ENCODE measurements at regions not wholly inside any gene's neighbourhood (a gene's known extent, or its start where the extent isn't known, plus 50 kb on each side); places are given as distances from the start of the nearest gene placed in this dataset.
A peak's percentile ranks its signal among the peaks of the same experiment; 100 is the strongest.

- H3K27ac Mint-ChIP-seq, result no peak overlapping the region
- no peak for DNase-seq
Measured at GRCh38 chr6:18961566-18961965, 574.4 kb downstream of the RNF144B start.

GRCh38 chr6:18962361-18962905 lies 575.3 kb downstream of the RNF144B start:
- no peaks in the 10 kb centered on the region for H3K36me3 Mint-ChIP-seq (ENCODE audit: low read depth)
- no peak overlapping the region for H3K27ac Mint-ChIP-seq
- no peaks in the 10 kb centered on the region for H3K27me3 Mint-ChIP-seq
- peaks cover 13% of the 10 kb centered on the region for H3K9me3 Mint-ChIP-seq
- no peak for DNase-seq
- no peak overlapping the region for H3K4me3 Mint-ChIP-seq
- no peaks in the 10 kb centered on the region for H3K4me1 Mint-ChIP-seq (ENCODE audit: low read depth)

More at GRCh38 chr6:18961566-18961965, 574.4 kb downstream of the RNF144B start:
- H3K9me3 Mint-ChIP-seq, result peaks cover 16% of the 10 kb centered on the region
- H3K4me3 Mint-ChIP-seq, result no peak overlapping the region
- no peaks in the 10 kb centered on the region for H3K27me3 Mint-ChIP-seq
- no peaks in the 10 kb centered on the region for H3K4me1 Mint-ChIP-seq (ENCODE audit: low read depth)
- H3K36me3 Mint-ChIP-seq (ENCODE audit: low read depth), result no peaks in the 10 kb centered on the region

DNA sequence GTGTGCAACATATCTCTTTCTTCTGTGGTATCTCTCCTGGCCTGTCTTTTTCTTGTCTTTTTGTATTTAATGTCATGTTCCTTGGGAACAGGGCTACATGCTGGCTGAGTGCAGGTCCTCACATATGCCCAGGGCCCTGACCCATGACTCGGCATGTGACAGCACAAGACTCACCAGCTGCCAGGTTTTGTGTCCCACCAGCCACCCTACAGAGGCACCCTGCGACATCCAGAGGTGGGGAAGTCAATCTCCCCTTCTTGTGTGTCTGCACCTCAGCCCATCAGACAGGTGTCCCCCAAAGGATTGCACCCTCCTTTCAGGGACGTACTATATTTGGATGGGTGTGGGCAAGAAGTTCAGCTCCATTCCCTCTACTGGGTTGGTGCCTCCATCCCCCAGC lies 576.3 kb downstream of the RNF144B start:
- Mint-ChIP-seq H3K4me3 (no peak overlapping the region), H3K4me1 (ENCODE audit: low read depth) (no peaks in the 10 kb centered on the region)
- DNase-seq, result no peak

DNA sequence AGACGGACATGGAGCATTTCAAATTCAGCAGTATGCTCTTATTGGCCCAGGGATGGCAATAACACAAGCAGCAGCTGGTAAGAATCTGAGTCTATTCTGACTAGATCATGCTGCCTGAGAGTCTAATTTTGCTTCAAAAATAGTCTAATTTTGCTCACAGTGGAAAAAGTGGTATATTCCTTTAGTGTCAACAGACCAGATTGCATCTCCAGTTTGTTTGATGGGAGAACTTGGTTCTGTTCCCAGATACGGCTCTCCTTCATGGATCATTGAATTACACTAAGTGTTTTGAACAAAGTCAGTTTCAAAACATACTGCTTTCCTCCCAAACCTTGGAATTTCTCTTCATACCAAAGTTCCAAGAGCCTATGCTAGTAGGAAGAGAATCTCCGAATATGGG lies 586.1 kb downstream of the RNF144B start:
- H3K27me3 Mint-ChIP-seq, result no peaks in the 10 kb centered on the region
- H3K36me3 Mint-ChIP-seq (ENCODE audit: low read depth), result no peaks in the 10 kb centered on the region
- no peaks in the 10 kb centered on the region for H3K4me1 Mint-ChIP-seq (ENCODE audit: low read depth)
- no peak overlapping the region for H3K4me3 Mint-ChIP-seq
- no peak overlapping the region for H3K27ac Mint-ChIP-seq
- H3K9me3 Mint-ChIP-seq, result no peaks in the 10 kb centered on the region
- DNase-seq, result no peak

More for the DNA sequence above, 576.3 kb downstream of the RNF144B start:
- H3K27me3 Mint-ChIP-seq, result no peaks in the 10 kb centered on the region
- no peak overlapping the region for H3K27ac Mint-ChIP-seq
- peaks cover 20% of the 10 kb centered on the region for H3K9me3 Mint-ChIP-seq
- H3K36me3 Mint-ChIP-seq (ENCODE audit: low read depth), result no peaks in the 10 kb centered on the region

DNA sequence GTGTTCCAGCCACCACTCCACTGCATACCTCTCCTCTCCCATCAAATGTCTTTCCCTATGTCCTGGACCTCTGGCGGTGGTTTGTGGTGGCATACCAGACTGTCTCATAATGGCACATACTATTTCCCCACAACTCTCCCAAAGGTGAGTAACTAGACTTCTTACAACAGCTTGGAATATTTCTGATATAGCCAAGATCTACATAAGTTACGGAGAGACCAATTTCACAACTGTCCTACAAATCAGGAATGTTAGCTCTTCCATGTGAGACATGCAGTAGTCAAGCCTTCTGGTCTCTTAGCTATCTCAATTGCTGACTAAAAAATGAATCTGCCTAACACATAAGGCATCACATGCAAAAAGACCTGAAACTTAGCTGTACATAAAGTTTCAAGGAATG lies 588.9 kb downstream of the RNF144B start:
- Mint-ChIP-seq H3K9me3 (no peaks in the 10 kb centered on the region), H3K4me1 (ENCODE audit: low read depth) (no peaks in the 10 kb centered on the region), H3K27ac (no peak overlapping the region), H3K4me3 (no peak overlapping the region), H3K36me3 (ENCODE audit: low read depth) (no peaks in the 10 kb centered on the region), H3K27me3 (no peaks in the 10 kb centered on the region)
- no peak for DNase-seq

- no peak overlapping the region for H3K4me3 Mint-ChIP-seq
- no peaks in the 10 kb centered on the region for H3K27me3 Mint-ChIP-seq
- no peaks in the 10 kb centered on the region for H3K9me3 Mint-ChIP-seq
- H3K36me3 Mint-ChIP-seq (ENCODE audit: low read depth), result no peaks in the 10 kb centered on the region
- no peaks in the 10 kb centered on the region for H3K4me1 Mint-ChIP-seq (ENCODE audit: low read depth)
- H3K27ac Mint-ChIP-seq, result no peak overlapping the region
- DNase-seq, result no peak
Measured at GRCh38 chr6:18976966-18977365, 589.8 kb downstream of the RNF144B start.

DNA sequence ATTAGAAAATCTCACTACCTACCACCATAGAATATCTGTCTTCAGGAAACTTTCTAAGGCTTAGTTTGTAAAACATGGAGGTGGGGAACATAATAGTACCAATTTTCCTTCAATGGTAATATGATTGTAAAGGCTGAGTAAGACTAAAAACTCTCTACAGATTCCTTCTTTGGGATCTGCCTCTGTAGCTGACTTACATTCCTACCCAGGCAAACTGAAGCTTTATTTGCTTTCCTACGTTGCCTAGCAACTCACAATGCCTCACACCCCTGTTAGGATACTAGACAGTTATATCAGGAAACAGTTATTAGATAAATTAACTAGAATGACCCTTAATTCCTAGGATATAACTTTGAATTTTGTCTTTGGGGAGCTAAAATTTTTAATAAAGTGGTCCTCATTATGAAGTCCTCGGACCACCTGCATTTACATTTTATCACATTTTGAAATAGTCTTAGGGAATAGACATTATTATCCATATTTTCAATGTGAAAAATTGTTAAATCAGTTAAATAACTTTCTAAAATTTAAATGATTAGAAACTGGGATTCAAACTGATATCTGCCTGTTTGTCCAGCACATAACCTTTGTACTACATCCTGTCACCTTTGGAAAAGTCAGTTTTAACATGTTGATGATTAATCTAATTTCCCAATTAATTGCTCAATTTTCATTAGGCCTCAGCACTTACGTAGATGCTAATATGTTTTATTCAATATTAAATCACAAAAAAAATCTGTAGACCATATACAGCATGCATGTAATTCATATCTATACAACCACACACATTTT lies 591.4 kb downstream of the RNF144B start:
- no peaks in the 10 kb centered on the region for H3K4me1 Mint-ChIP-seq (ENCODE audit: low read depth)
- H3K4me3 Mint-ChIP-seq, result no peak overlapping the region
- H3K36me3 Mint-ChIP-seq (ENCODE audit: low read depth), result no peaks in the 10 kb centered on the region
- no peaks in the 10 kb centered on the region for H3K27me3 Mint-ChIP-seq
- no peak for DNase-seq
- H3K9me3 Mint-ChIP-seq, result no peaks in the 10 kb centered on the region
- no peak overlapping the region for H3K27ac Mint-ChIP-seq

GRCh38 chr6:18985061-18985460 lies 597.9 kb downstream of the RNF144B start:
- no peak overlapping the region for H3K4me3 Mint-ChIP-seq
- no peaks in the 10 kb centered on the region for H3K9me3 Mint-ChIP-seq
- no peaks in the 10 kb centered on the region for H3K27me3 Mint-ChIP-seq
- H3K4me1 Mint-ChIP-seq (ENCODE audit: low read depth), result no peaks in the 10 kb centered on the region
- H3K27ac Mint-ChIP-seq, result no peak overlapping the region
- no peak for DNase-seq
- no peaks in the 10 kb centered on the region for H3K36me3 Mint-ChIP-seq (ENCODE audit: low read depth)

DNA sequence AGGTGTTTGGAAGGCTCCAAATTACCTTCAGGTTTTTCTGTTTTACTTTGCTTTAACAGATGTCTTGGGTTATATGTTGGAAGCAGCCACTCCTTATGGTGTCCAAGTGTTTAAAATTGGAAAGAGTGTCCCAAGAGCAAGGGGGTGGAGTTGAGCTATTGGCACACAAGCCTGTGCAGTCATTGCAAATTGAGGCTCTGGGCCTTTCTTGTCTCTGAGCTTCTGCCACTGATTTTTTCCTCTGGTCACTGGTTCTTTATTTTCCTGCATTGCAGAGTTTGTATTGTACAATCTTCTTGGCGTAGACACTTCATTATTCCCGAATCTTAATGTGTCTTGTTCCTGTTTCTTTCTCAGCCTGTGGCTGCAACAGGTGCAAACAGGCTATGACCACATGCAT lies 598.8 kb downstream of the RNF144B start:
- no peaks in the 10 kb centered on the region for H3K36me3 Mint-ChIP-seq (ENCODE audit: low read depth)
- H3K4me3 Mint-ChIP-seq, result no peak overlapping the region
- no peaks in the 10 kb centered on the region for H3K27me3 Mint-ChIP-seq
- DNase-seq, result no peak
- no peak overlapping the region for H3K27ac Mint-ChIP-seq
- H3K4me1 Mint-ChIP-seq (ENCODE audit: low read depth), result no peaks in the 10 kb centered on the region
- H3K9me3 Mint-ChIP-seq, result no peaks in the 10 kb centered on the region

DNA sequence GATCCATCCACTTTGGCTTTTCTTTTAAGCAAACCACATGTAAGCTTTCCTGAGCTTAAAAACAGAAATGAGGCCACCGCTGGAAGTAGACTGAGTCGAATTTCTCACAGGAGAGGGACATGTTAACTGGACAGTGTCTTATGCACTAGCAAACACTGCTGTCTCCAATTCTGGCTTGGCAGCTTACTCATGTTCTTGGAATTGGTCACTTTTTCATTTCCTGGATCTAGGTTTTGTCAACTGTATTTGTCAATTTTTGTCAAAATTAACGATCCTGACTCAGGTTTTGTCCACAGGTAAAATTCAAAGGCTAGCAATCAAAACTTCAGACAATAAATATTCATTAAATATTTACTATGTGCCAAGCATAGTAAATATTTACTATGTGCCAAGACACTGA lies 601.5 kb downstream of the RNF144B start:
- Mint-ChIP-seq H3K27ac (no peak overlapping the region), H3K4me3 (no peak overlapping the region), H3K4me1 (ENCODE audit: low read depth) (no peaks in the 10 kb centered on the region), H3K36me3 (ENCODE audit: low read depth) (no peaks in the 10 kb centered on the region), H3K27me3 (no peaks in the 10 kb centered on the region), H3K9me3 (no peaks in the 10 kb centered on the region)
- DNase-seq, result no peak

DNA sequence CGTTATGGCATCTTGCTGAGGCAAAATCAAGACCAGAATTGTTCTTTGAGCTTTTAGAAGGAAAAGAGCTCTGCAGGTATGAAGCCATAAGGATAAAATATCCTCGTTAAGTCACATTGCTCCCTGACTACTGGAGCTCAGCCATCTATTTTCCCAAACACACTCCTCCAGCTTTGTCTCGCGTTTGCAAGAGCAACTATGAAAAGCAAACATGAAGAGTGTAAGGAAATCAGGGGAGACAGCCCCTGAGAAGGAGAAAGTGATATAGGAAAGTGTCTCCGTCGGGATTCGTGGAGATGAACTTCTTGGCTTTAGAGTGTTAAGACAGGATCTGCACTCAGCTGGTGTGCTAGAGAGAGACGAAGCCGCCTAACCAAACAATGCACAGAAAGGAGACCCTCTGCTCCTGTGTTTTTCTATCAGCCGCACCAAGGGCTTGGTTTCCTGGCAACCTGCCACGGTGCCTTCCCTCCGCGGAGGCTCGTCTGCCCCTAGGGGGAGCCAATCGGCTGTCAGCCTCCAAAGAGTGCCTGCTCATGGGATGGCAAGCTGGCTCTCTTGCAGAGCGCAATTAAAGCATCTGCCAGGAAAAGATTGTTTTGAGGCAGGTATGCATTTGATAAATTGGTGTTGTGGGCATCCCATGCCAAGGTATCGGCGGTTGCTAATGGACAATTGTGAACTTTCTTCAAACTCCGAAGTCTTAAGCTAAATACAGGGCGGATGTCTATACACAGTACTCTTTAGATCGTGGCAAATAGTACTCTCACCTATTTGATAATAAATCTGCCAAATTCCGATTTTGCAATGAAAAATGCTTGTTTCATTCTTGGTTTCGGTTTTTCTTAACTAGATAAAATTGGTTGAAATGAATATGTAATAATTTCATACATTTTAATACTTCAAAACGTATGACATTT lies 603.2 kb downstream of the RNF144B start:
- Mint-ChIP-seq H3K4me3 (no peak overlapping the region), H3K27me3 (no peaks in the 10 kb centered on the region), H3K9me3 (peaks cover 7% of the 10 kb centered on the region), H3K36me3 (ENCODE audit: low read depth) (no peaks in the 10 kb centered on the region), H3K27ac (no peak overlapping the region), H3K4me1 (ENCODE audit: low read depth) (no peaks in the 10 kb centered on the region)
- DNase-seq, result peak; percentile 35

GRCh38 chr6:18997375-18997826 lies 610.3 kb downstream of the RNF144B start:
- H3K4me1 Mint-ChIP-seq (ENCODE audit: low read depth), result no peaks in the 10 kb centered on the region
- no peak overlapping the region for H3K4me3 Mint-ChIP-seq
- peaks cover 11% of the 10 kb centered on the region for H3K9me3 Mint-ChIP-seq
- no peaks in the 10 kb centered on the region for H3K36me3 Mint-ChIP-seq (ENCODE audit: low read depth)
- DNase-seq, result no peak
- no peaks in the 10 kb centered on the region for H3K27me3 Mint-ChIP-seq
- H3K27ac Mint-ChIP-seq, result no peak overlapping the region

DNA sequence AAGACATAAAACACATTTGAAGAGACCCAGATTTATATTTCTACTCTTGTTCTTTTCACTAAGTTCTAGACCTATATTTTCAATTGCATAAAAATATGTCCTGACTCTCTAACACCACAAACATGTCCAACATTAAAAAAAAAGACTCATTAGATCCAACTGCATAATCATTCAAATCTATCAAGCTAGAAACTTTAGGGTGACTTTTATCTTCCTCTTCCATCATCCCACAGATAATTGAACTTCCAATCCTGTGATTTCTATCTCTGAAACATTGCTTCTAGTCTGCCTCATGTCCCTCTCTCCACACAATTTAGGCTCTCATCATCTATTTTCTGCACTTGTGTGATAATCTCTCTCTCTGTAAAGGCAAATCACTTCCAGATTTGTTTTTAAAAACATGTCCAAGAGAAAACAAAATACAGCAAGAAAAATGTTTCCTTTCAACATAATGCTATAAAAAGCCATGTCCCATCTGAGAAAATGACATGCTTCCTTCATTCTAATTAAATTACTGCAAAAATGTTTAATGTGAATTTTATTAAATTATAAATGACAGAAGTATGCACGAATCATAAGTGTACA lies 615.9 kb downstream of the RNF144B start:
- H3K4me3 Mint-ChIP-seq, result no peak overlapping the region
- no peaks in the 10 kb centered on the region for H3K36me3 Mint-ChIP-seq (ENCODE audit: low read depth)
- H3K4me1 Mint-ChIP-seq (ENCODE audit: low read depth), result no peaks in the 10 kb centered on the region
- H3K9me3 Mint-ChIP-seq, result peaks cover 4% of the 10 kb centered on the region
- H3K27ac Mint-ChIP-seq, result no peak overlapping the region
- no peaks in the 10 kb centered on the region for H3K27me3 Mint-ChIP-seq
- no peak for DNase-seq

- peaks cover 8% of the 10 kb centered on the region for H3K9me3 Mint-ChIP-seq
- no peaks in the 10 kb centered on the region for H3K4me1 Mint-ChIP-seq (ENCODE audit: low read depth)
- H3K27ac Mint-ChIP-seq, result no peak overlapping the region
- H3K4me3 Mint-ChIP-seq, result no peak overlapping the region
- H3K36me3 Mint-ChIP-seq (ENCODE audit: low read depth), result no peaks in the 10 kb centered on the region
- no peak for DNase-seq
- no peaks in the 10 kb centered on the region for H3K27me3 Mint-ChIP-seq
Measured at GRCh38 chr6:19004176-19004575, 617.0 kb downstream of the RNF144B start.
